Natural killer cell treated with Interleukin-12 subunit alpha and Interleukin-12 subunit beta and Interleukin-15 and Interleukin-18, amount 100 ng/mL, for 72 hours (primary cell): ENCODE measurements at regions not wholly inside any gene's neighbourhood (a gene's known extent, or its start where the extent isn't known, plus 50 kb on each side); places are given as distances from the start of the nearest gene placed in this dataset.
"Not testable (repeated sequence)": the region's sequence is repeated elsewhere in the genome, so short reads cannot be mapped to it uniquely, and the experiment has no call there.

Experiments used
- ATAC-seq, 2 donors: fragments of 150-1000 bp; cut with Tn5 transposase in 1 of 2; sonication (Bioruptor Pico), chemical (Tn5 transposase) in 1 of 2; 2 replicates each; pipeline ENCODE4 v1.10.0; 2021
- DNase-seq: peaks from one replicate; pipeline ENCODE4 v3.0.0; 2022; ENCODE audit warnings: low spot score
- H3K27ac Mint-ChIP-seq, 2 donors: 1 replicate in 1 of 2; 2 replicates in 1 of 2; pipeline ENCODE4 v1.8.0; 2022; ENCODE audit warnings: mixed read lengths in 2 of 2, mild to moderate bottlenecking in 1 of 2, moderate library complexity in 1 of 2
- H3K27me3 Mint-ChIP-seq, 2 donors: 1 replicate in 1 of 2; 2 replicates in 1 of 2; pipeline ENCODE4 v1.8.0; 2022; ENCODE audit warnings: mixed read lengths in 2 of 2
- H3K36me3 Mint-ChIP-seq: one replicate; pipeline ENCODE4 v1.8.0; 2022; ENCODE audit warnings: mixed read lengths
- H3K4me1 Mint-ChIP-seq, 2 donors: 1 replicate in 1 of 2; 2 replicates in 1 of 2; pipeline ENCODE4 v1.8.0; 2022; ENCODE audit warnings: low read depth in 2 of 2, mixed read lengths in 2 of 2, mild to moderate bottlenecking in 1 of 2
- H3K4me3 Mint-ChIP-seq: one replicate; pipeline ENCODE4 v1.8.0; 2022; ENCODE audit warnings: mixed read lengths
- H3K9me3 Mint-ChIP-seq: 2 replicates; pipeline ENCODE4 v1.8.0; 2022; ENCODE audit warnings: mixed read lengths

DNA sequence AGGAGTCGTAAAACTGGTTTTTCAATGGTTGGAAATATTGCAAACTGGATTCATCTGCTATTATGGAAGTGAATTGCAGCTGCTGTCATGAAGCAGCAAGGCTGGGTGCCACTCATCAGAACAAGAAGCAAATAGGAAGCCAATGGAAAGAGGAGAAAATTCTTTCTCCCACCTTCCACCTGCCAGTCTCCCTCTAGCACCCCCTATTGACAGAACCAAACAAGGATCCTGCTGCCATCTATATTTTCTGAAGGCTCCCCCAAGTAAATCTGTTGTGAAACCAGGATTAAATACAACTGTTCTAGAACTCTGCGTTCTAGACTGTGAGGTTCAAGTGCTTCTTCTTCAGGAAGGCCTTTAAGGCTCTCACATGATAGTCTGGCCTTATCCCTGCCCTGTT lies 286.6 kb downstream of the AACS start:
- Mint-ChIP-seq H3K4me1 (no peaks in the 10 kb centered on the region), H3K27ac (no peak overlapping the region), H3K36me3 (no peaks in the 10 kb centered on the region), H3K27me3 (peaks cover 7 to 21% of the 10 kb centered on the region in 2 donors), H3K9me3 (no peaks in the 10 kb centered on the region), H3K4me3 (no peak overlapping the region)
- DNase-seq: no peak
- ATAC-seq: no peak

DNA sequence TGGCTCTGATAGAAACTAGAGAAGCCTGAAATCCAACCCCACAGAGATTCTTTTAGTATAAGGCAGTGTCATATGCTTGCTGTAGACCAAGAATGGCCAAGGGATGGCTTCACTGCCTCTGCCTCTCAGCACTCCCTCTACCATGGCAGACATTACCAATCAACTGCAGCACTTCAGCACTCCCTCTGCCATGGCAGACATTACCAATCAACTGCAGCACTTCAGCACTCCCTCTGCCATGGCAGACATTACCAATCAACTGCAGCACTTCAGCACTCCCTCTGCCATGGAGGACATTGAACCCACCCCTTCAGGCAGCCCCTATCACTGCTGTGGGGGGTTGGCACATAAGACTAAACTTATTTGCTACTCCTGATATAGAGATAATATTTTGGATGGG lies 287.8 kb downstream of the AACS start:
- not testable (repeated sequence) for DNase-seq, H3K4me1 Mint-ChIP-seq, H3K27ac Mint-ChIP-seq, H3K9me3 Mint-ChIP-seq, H3K4me3 Mint-ChIP-seq, H3K36me3 Mint-ChIP-seq, ATAC-seq
- H3K27me3 Mint-ChIP-seq: peaks cover 8 to 16% of the 10 kb centered on the region in 2 donors

DNA sequence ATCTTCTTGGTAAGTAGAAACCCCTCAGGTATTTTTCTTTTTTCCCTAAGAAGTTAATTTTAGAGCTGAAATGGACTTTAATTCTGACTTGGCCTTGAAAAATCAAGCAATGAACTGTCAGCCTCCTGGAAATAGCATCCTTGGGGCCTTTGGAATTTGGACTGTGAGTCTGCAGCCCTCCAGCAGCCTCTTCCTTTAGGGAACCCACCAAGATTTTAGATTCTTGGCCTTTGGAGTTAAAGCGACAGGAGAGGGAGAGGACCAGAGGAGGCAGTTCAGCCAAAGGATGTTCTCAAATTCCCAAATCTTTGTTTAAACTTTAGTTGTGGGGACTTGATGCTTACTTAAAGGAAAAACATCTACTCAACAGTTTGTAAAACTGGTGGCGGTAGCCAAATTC lies 288.6 kb downstream of the AACS start:
- DNase-seq (no peak), ATAC-seq (no peak)
- Mint-ChIP-seq H3K27me3 (peaks cover 13 to 22% of the 10 kb centered on the region in 2 donors), H3K27ac (no peak overlapping the region), H3K36me3 (no peaks in the 10 kb centered on the region), H3K4me1 (no peaks in the 10 kb centered on the region), H3K9me3 (no peaks in the 10 kb centered on the region), H3K4me3 (no peak overlapping the region)

DNA sequence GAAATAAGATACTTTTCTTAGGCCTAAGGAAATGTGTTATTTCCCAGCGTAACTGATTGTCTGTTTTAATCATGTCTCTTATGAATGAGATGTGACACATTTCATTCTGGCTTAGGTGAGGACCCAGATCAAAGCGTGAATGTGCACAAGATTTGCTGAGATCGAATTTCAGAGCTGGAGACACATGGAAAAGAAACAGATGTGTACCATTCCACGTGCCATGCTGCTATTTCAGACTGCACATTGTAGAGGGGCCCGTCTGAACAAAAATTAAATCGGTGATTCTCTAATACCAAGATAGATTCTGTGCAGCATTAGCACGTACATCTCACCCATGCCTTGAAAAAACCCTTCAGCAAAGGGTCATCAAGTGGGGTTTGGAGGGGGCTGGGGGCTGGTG lies 290.4 kb downstream of the AACS start:
- H3K27me3 Mint-ChIP-seq: peaks cover 15 to 17% of the 10 kb centered on the region in 2 donors

DNA sequence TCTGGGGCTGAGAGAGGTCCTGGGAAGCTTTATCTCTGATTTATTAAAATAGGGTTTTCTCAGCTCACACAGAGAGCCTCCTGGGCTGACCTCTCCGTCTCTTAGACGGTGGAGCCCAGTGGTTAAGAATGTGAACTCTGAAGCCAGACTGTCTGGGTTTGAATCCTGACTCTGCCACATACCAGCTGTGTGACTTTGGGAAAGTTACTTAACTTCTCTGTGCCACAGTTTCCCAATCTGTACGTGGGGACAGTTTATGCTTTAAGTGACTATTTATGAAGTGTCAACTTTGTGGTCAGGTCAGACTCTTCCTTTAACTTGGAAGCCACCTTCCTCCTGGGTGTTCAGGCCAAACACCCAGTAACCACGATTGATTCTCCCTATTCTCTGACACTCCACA lies 290.9 kb downstream of the AACS start:
- Mint-ChIP-seq H3K9me3 (no peaks in the 10 kb centered on the region), H3K27ac (no peak overlapping the region), H3K4me3 (no peak overlapping the region), H3K27me3 (peaks cover 12 to 16% of the 10 kb centered on the region in 2 donors), H3K36me3 (no peaks in the 10 kb centered on the region), H3K4me1 (no peaks in the 10 kb centered on the region)
- ATAC-seq: no peak
- no peak for DNase-seq

More for the DNA sequence above, 290.4 kb downstream of the AACS start:
- ATAC-seq (no peak), DNase-seq (no peak)
- Mint-ChIP-seq H3K36me3 (no peaks in the 10 kb centered on the region), H3K9me3 (no peaks in the 10 kb centered on the region), H3K27ac (no peak overlapping the region), H3K4me1 (no peaks in the 10 kb centered on the region), H3K4me3 (no peak overlapping the region)

DNA sequence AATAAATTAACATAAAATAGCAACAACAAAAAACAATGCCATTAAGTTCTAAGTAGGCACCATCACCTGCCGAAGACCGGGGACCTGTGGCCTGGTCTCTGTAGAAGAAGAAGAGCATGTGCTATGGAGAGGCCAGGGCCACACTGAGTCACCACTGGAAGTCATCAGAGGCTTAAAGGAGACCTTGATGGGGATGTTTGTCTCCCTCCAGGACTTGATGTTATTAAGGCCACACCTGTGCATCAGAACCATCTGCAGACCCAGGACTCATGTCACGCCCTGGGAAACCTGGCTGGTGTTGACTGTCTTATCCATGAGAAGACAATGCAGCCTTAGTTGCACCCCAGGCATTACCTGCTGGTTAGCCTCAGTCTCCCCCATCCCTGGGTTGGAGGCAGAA lies 292.3 kb downstream of the AACS start:
- H3K9me3 Mint-ChIP-seq: no peaks in the 10 kb centered on the region
- H3K4me3 Mint-ChIP-seq: no peak overlapping the region
- DNase-seq (no peak), ATAC-seq (no peak)
- no peaks in the 10 kb centered on the region for H3K4me1 Mint-ChIP-seq
- H3K27me3 Mint-ChIP-seq: peaks cover 7 to 16% of the 10 kb centered on the region in 2 donors
- no peak overlapping the region for H3K27ac Mint-ChIP-seq
- no peaks in the 10 kb centered on the region for H3K36me3 Mint-ChIP-seq

DNA sequence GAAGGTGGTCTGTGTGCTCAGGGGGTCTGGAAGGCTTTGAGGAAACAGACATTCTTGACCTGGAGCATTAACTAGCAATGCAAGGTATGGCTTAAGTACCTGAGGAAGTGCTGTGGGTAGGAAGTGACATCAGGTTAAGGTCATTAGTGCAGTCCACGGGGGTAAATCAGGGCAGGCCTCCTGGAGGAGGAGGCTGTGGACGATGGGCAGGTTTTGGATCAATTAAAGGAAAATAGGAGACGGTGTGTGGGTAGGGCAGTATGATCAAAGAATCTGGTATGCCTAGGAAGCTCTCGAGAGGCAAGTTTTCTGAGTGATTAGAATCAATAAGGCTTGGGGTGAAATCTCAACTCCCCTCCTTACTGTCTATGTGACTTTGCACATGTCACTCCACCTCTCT lies 295.3 kb downstream of the AACS start:
- Mint-ChIP-seq H3K27ac (no peak overlapping the region), H3K36me3 (no peaks in the 10 kb centered on the region), H3K4me1 (no peaks in the 10 kb centered on the region), H3K4me3 (no peak overlapping the region), H3K27me3 (peaks cover 7 to 16% of the 10 kb centered on the region in 2 donors), H3K9me3 (no peaks in the 10 kb centered on the region)
- ATAC-seq (no peak), DNase-seq (no peak)

DNA sequence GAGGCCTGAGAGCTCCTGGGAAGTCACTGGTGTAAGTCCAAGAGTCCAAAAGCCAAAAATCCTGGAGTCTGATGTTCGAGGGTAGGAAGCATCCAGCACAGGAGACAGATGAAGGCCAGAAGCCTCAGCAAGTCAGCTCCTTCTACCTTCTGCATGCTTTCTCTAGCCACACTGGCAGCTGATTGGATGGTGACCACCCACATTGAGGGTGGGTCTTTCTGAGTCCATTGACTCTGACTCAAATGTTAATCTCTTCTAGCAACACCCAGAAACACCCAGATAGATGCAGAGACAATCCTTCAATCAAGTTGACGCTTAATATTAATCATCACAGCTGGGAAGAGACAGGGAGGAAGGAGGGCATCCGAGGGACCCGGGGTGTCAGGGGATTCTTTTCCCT lies 305.8 kb downstream of the AACS start:
- no peak for ATAC-seq

DNA sequence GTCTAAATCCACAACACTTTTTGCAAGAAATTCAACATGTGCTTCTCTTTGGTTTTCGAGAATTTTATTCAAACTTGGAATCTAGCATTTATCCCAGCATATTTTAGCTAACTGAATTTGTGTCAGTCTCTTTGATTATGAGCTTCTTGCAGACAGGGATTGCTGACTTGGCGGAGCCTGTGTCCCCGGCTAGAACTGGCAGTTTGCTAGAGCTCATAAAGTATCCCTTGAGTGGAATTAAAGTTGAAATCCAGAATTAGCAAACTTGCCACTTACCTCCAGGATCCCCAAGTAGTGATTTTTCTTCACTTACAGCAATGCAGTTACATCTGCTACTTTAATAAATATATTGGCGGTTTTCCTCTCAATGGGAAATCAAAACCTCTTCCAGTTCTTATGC lies 306.9 kb downstream of the AACS start:
- Mint-ChIP-seq H3K9me3 (no peaks in the 10 kb centered on the region), H3K36me3 (no peaks in the 10 kb centered on the region), H3K4me3 (no peak overlapping the region), H3K27ac (no peak overlapping the region), H3K4me1 (no peaks in the 10 kb centered on the region), H3K27me3 (peaks cover 10 to 23% of the 10 kb centered on the region in 2 donors)
- no peak for ATAC-seq
- no peak for DNase-seq

More for the DNA sequence above, 305.8 kb downstream of the AACS start:
- Mint-ChIP-seq H3K27ac (no peak overlapping the region), H3K27me3 (peaks cover 19 to 23% of the 10 kb centered on the region in 2 donors), H3K4me3 (no peak overlapping the region), H3K36me3 (no peaks in the 10 kb centered on the region), H3K9me3 (no peaks in the 10 kb centered on the region), H3K4me1 (no peaks in the 10 kb centered on the region)
- no peak for DNase-seq

DNA sequence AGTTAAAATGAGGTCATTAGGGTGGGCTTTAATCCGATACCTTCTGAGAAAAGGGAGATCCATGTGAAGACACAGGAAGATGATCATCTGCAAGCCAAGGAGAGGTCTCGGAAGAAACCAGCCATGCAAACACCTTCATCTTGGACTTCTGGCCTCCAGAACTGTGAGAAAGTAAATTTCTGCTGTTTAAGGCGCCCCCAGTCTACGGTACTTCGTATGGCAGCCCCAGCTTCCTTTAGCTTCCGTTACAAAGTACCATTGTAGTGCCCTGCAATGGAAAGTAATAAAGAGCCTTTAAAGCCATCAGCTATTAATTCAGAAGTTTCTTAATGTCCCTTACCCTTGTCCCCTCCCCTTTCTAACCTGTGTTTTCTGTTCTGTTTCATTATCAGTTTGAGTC lies 308.1 kb downstream of the AACS start:
- H3K9me3 Mint-ChIP-seq: peaks cover 4% of the 10 kb centered on the region
- H3K27me3 Mint-ChIP-seq: peaks cover 14 to 23% of the 10 kb centered on the region in 2 donors
- DNase-seq (no peak), ATAC-seq (no peak)
- H3K27ac Mint-ChIP-seq: no peak overlapping the region
- H3K4me3 Mint-ChIP-seq: no peak overlapping the region
- no peaks in the 10 kb centered on the region for H3K4me1 Mint-ChIP-seq
- H3K36me3 Mint-ChIP-seq: no peaks in the 10 kb centered on the region

DNA sequence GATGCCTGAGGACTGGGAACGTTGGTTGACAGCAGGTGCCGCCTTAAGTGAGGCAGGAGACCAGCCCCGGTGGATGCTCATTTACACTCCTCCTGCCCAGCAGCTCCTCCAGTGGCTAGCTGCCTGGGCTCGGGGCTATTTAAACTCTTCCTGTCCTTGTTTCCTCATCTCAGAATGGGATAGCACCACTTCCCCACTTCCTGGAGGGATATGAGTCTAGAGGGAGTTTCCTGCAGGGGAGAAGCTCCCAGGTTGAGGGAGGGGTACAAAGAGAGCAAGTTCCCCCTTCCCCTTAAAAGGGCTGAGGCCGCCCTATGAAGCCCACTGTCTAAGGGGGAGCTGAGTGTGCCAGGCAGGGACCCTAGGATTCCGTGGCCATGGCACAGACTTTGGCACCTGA lies 311.2 kb downstream of the AACS start:
- Mint-ChIP-seq H3K4me3 (no peak overlapping the region), H3K27me3 (peaks cover 9 to 22% of the 10 kb centered on the region in 2 donors), H3K27ac (no peak overlapping the region), H3K9me3 (peaks cover 4% of the 10 kb centered on the region), H3K4me1 (no peaks in the 10 kb centered on the region), H3K36me3 (no peaks in the 10 kb centered on the region)
- DNase-seq (no peak), ATAC-seq (no peak)

DNA sequence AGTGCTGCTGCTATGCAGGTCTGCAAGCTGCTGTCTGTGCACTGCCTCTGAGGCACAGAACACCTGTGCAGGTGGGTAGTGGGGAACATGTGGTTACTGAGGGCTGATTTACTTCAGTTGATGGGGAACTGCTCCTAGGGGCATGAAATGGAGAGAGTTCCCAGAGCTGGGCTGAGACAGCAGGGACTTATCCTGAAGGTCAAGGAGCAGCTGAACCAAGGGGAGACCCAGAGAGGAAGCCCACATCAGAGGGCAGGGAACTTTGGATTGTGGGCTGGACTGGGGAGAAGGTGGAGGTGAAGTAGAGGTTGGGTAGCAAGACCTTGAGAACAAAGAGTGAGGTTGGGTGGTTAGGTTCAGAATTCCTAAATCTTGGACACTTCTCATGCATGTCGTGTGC lies 311.9 kb downstream of the AACS start:
- Mint-ChIP-seq H3K4me1 (no peaks in the 10 kb centered on the region), H3K27me3 (peaks cover 9 to 22% of the 10 kb centered on the region in 2 donors), H3K4me3 (no peak overlapping the region), H3K36me3 (no peaks in the 10 kb centered on the region), H3K27ac (no peak overlapping the region), H3K9me3 (peaks cover 4% of the 10 kb centered on the region)
- DNase-seq (no peak), ATAC-seq (no peak)

DNA sequence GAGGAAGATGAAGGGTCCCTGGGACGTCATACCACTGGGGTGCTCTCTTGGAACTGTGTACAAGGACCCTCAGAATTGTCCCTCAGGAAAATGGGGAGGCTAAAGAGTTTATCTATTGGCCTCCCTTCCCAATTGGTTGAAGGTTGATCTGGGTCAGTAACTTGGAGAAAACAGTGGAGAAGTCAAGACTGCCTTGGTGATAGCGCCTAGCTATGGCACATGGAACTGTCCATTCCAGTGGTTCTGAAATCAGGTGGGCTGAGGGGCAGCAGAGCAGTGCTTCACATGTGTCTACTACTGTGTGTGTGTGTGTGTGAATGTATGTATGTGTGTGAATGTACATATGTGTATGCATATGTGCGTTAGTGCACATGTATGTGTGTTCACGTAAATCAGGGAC lies 316.1 kb downstream of the AACS start:
- no peaks in the 10 kb centered on the region for H3K36me3 Mint-ChIP-seq
- no peak for ATAC-seq

DNA sequence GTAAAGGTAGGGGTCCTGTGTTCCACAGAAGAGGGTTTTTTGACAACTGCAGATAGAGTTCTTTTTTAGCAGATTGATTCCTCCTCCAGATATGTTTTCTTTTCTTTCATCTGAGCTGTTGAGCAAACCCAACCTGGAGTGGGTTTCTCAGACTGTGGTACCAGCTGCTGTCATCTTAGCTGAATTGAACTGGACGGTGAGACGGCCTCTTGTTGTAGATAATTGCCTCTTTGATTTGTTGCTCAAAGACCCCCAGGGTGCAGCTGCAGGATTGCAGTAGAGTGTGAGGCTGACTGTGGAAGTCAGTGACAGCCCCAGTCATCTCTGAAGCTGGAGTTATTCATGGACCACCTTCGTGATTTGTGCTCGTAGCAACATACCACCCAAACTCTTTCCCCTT lies 317.7 kb downstream of the AACS start:
- Mint-ChIP-seq H3K4me1 (no peaks in the 10 kb centered on the region), H3K4me3 (no peak overlapping the region), H3K9me3 (peaks cover 1% of the 10 kb centered on the region), H3K27me3 (peaks cover 9 to 37% of the 10 kb centered on the region in 2 donors), H3K27ac (no peak overlapping the region), H3K36me3 (no peaks in the 10 kb centered on the region)
- ATAC-seq (no peak), DNase-seq (no peak)

More for the DNA sequence above, 316.1 kb downstream of the AACS start:
- Mint-ChIP-seq H3K9me3 (peaks cover 4% of the 10 kb centered on the region), H3K4me1 (no peaks in the 10 kb centered on the region), H3K27me3 (peaks cover 8 to 33% of the 10 kb centered on the region in 2 donors), H3K27ac (no peak overlapping the region), H3K4me3 (no peak overlapping the region)
- DNase-seq: no peak

DNA sequence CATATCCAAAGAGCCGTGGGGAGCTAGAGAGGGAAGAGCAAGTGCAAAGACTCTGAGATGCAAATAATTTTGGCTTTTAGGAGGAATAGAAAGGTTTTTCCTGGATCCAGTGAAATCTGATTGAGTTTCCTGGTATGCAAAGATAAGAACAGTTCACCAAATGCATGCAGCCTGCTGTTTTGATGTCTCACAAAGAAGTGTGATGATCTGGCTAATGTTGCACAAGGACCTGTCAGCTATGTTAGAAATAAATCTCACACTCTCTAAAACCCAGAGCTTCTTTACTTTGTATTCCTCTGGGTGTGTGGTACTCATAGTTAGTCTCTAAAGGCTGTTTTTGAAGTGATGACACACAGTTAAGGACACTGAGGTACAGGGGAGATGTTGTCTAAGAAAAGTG lies 321.4 kb downstream of the AACS start:
- no peaks in the 10 kb centered on the region for H3K36me3 Mint-ChIP-seq
- no peaks in the 10 kb centered on the region for H3K4me1 Mint-ChIP-seq
- H3K27me3 Mint-ChIP-seq: peaks cover 11 to 21% of the 10 kb centered on the region in 2 donors
- H3K4me3 Mint-ChIP-seq: no peak overlapping the region
- no peaks in the 10 kb centered on the region for H3K9me3 Mint-ChIP-seq
- ATAC-seq (no peak), DNase-seq (no peak)
- no peak overlapping the region for H3K27ac Mint-ChIP-seq
